HFFc6 (cell line): ENCODE measurements at regions not wholly inside any gene's neighbourhood (a gene's known extent, or its start where the extent isn't known, plus 50 kb on each side); places are given as distances from the start of the nearest gene placed in this dataset.

Source experiments
- DNase-seq: peaks from one replicate; pipeline ENCODE4 v3.0.0-alpha.2; 2018
- H3K27ac Mint-ChIP-seq: 2 replicates; pipeline ENCODE4 v1.8.0; 2020; ENCODE audit warnings: mild to moderate bottlenecking, mixed read lengths
- H3K27me3 Mint-ChIP-seq: 2 replicates; pipeline ENCODE4 v1.8.0; 2021; ENCODE audit warnings: mild to moderate bottlenecking, moderate library complexity, mixed read lengths; ENCODE audit not compliant: insufficient read depth
- H3K36me3 Mint-ChIP-seq: 2 replicates; pipeline ENCODE4 v1.8.0; 2021; ENCODE audit warnings: low read depth, mixed read lengths
- H3K4me1 Mint-ChIP-seq: 2 replicates; pipeline ENCODE4 v1.8.0; 2020; ENCODE audit warnings: low read depth, mixed read lengths
- H3K4me3 Mint-ChIP-seq: 2 replicates; pipeline ENCODE4 v1.8.0; 2020; ENCODE audit warnings: mild to moderate bottlenecking, moderate library complexity, mixed read lengths
- H3K9me3 Mint-ChIP-seq: 2 replicates; pipeline ENCODE4 v1.8.0; 2020; ENCODE audit warnings: mild to moderate bottlenecking, mixed read lengths
- TF ChIP-seq, protein P1 (sequence below): fragments of 200-600 bp; sonication (generic); IDR thresholded peaks from 2 replicates; pipeline ENCODE4 v1.5.0; 2021; ENCODE audit warnings: antibody characterized with exemption, mild to moderate bottlenecking

- Mint-ChIP-seq H3K27ac (no peak overlapping the region), H3K36me3 (no peaks in the 10 kb centered on the region), H3K4me3 (no peak overlapping the region), H3K9me3 (peaks cover 4% of the 10 kb centered on the region), H3K27me3 (peaks cover 16% of the 10 kb centered on the region), H3K4me1 (peaks cover 21% of the 10 kb centered on the region)
- DNase-seq: no peak
- TF ChIP-seq, protein P1, sequence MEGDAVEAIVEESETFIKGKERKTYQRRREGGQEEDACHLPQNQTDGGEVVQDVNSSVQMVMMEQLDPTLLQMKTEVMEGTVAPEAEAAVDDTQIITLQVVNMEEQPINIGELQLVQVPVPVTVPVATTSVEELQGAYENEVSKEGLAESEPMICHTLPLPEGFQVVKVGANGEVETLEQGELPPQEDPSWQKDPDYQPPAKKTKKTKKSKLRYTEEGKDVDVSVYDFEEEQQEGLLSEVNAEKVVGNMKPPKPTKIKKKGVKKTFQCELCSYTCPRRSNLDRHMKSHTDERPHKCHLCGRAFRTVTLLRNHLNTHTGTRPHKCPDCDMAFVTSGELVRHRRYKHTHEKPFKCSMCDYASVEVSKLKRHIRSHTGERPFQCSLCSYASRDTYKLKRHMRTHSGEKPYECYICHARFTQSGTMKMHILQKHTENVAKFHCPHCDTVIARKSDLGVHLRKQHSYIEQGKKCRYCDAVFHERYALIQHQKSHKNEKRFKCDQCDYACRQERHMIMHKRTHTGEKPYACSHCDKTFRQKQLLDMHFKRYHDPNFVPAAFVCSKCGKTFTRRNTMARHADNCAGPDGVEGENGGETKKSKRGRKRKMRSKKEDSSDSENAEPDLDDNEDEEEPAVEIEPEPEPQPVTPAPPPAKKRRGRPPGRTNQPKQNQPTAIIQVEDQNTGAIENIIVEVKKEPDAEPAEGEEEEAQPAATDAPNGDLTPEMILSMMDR: no peak
Measured at GRCh38 chr9:16071400-16071799, 518.6 kb downstream of the CCDC171 start.

GRCh38 chr9:16074963-16075362, 522.1 kb downstream of the CCDC171 start:
- no peak overlapping the region for H3K4me3 Mint-ChIP-seq
- no peaks in the 10 kb centered on the region for H3K36me3 Mint-ChIP-seq
- peaks cover 15% of the 10 kb centered on the region for H3K27me3 Mint-ChIP-seq
- H3K9me3 Mint-ChIP-seq: no peaks in the 10 kb centered on the region
- TF ChIP-seq, protein P1: no peak
- H3K4me1 Mint-ChIP-seq: peaks cover 17% of the 10 kb centered on the region
- DNase-seq: no peak
- no peak overlapping the region for H3K27ac Mint-ChIP-seq

DNA sequence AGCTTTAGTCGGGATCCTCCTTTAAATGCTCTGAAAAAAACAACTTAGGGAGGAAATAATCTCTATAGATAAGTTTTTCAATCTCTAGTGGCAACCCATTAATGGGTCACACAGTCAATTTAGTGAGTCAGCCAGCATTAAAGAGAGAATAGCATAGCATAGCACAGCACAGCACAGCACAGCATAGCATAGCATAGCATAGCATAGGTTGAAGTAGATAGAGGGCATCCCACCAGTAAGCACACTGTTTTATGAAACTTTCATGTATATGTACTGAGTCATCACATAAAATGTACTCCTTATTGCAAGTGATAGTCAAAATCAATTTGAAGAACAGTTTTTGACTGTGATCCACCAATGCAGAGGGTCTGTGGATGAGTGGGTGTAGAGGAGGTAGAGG, 522.9 kb downstream of the CCDC171 start:
- Mint-ChIP-seq H3K9me3 (no peaks in the 10 kb centered on the region), H3K36me3 (no peaks in the 10 kb centered on the region), H3K27me3 (peaks cover 8% of the 10 kb centered on the region), H3K4me1 (peaks cover 17% of the 10 kb centered on the region), H3K27ac (no peak overlapping the region), H3K4me3 (no peak overlapping the region)
- no peak for DNase-seq
- TF ChIP-seq, protein P1: no peak

DNA sequence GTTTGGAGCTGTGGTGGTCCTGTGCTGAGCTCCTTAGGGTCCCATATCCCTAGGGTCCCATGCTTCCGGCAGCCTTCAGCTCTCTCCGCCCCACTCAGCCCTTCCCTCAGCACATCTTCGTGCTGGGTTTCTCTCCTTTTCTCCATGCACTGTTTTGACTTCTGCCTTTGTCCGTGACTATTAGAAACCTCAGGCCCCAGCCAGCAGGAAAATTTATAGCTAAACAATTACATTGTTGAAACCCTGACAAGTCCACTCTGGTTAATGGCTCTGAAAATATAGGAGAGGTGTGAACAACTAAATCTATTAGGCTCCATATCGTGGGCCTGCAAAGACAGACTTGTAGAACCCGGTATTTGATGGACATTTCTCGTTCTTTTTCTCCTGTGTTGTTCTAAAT, 523.7 kb downstream of the CCDC171 start:
- TF ChIP-seq, protein P1: no peak
- no peak for DNase-seq
- Mint-ChIP-seq H3K36me3 (no peaks in the 10 kb centered on the region), H3K9me3 (no peaks in the 10 kb centered on the region), H3K4me3 (no peak overlapping the region), H3K4me1 (peaks cover 17% of the 10 kb centered on the region), H3K27ac (no peak overlapping the region), H3K27me3 (peaks cover 6% of the 10 kb centered on the region)

- TF ChIP-seq, protein P1: no peak
- peaks cover 15% of the 10 kb centered on the region for H3K36me3 Mint-ChIP-seq
- no peak for DNase-seq
- no peak overlapping the region for H3K27ac Mint-ChIP-seq
- H3K27me3 Mint-ChIP-seq: peaks cover 15% of the 10 kb centered on the region
- H3K4me3 Mint-ChIP-seq: no peak overlapping the region
- H3K4me1 Mint-ChIP-seq: no peaks in the 10 kb centered on the region
- peaks cover 14% of the 10 kb centered on the region for H3K9me3 Mint-ChIP-seq
Measured at GRCh38 chr9:16082796-16083195, 530.0 kb downstream of the CCDC171 start.

GRCh38 chr9:16085167-16085726, 532.4 kb downstream of the CCDC171 start:
- H3K27me3 Mint-ChIP-seq: peaks cover 17% of the 10 kb centered on the region; the same call in 1 of the 2 replicates
- no peak overlapping the region for H3K4me3 Mint-ChIP-seq
- peaks cover 21% of the 10 kb centered on the region for H3K36me3 Mint-ChIP-seq
- peaks cover 22% of the 10 kb centered on the region for H3K9me3 Mint-ChIP-seq
- no peak overlapping the region for H3K27ac Mint-ChIP-seq
- TF ChIP-seq, protein P1: no peak
- DNase-seq: no peak
- no peaks in the 10 kb centered on the region for H3K4me1 Mint-ChIP-seq
